Neural progenitor cell (in vitro differentiated cells): ENCODE measurements at regions not wholly inside any gene's neighbourhood (a gene's known extent, or its start where the extent isn't known, plus 50 kb on each side); places are given as distances from the start of the nearest gene placed in this dataset.

ENCODE experiments used
- DNase-seq: peaks from one replicate; pipeline ENCODE4 v3.0.0-alpha.2; 2016; ENCODE audit warnings: low spot score
- H2AFZ ChIP-seq: fragments of 200-600 bp; sonication (generic); replicated peaks from 2 replicates; pipeline ENCODE4 v1.6.1; 2016; ENCODE audit warnings: antibody characterized with exemption
- H3F3A ChIP-seq: fragments of 200-600 bp; sonication (generic); 2 replicates; pipeline ENCODE4 v1.6.1; 2016; ENCODE audit warnings: antibody characterized with exemption, low read depth
- H3K27ac ChIP-seq: fragments of 200-600 bp; sonication (generic); 2 replicates; pipeline ENCODE4 v1.5.1; 2016; ENCODE audit warnings: mild to moderate bottlenecking
- H3K27me3 ChIP-seq: fragments of 200-600 bp; sonication (generic); 2 replicates; pipeline ENCODE4 v1.6.1; 2016; ENCODE audit warnings: mild to moderate bottlenecking, moderate library complexity
- H3K36me3 ChIP-seq: fragments of 200-600 bp; sonication (generic); 2 replicates; pipeline ENCODE4 v1.5.1; 2016
- H3K4me1 ChIP-seq: fragments of 200-600 bp; sonication (generic); 2 replicates; pipeline ENCODE4 v1.6.1; 2016; ENCODE audit warnings: mixed run types
- H3K4me2 ChIP-seq: fragments of 200-600 bp; sonication (generic); 2 replicates; pipeline ENCODE4 v1.6.1; 2016
- H3K4me3 ChIP-seq: fragments of 200-600 bp; sonication (generic); 2 replicates; pipeline ENCODE4 v1.5.1; 2016
- H3K79me2 ChIP-seq: fragments of 200-600 bp; sonication (generic); 2 replicates; pipeline ENCODE4 v1.6.1; 2016; ENCODE audit warnings: low read depth
- H3K9ac ChIP-seq: fragments of 200-600 bp; sonication (generic); 2 replicates; pipeline ENCODE4 v1.6.1; 2016
- H3K9me3 ChIP-seq: fragments of 200-600 bp; sonication (generic); 2 replicates; pipeline ENCODE4 v1.5.1; 2016; ENCODE audit warnings: low read depth
- H4K20me1 ChIP-seq: fragments of 200-600 bp; sonication (generic); 2 replicates; pipeline ENCODE4 v1.6.1; 2016; ENCODE audit warnings: low read depth
- H3K27ac Mint-ChIP-seq: 3 replicates; pipeline ENCODE4 v1.8.0; 2021; ENCODE audit warnings: mixed read lengths
- H3K27me3 Mint-ChIP-seq: 2 replicates; pipeline ENCODE4 v1.8.0; 2022; ENCODE audit warnings: low read depth, mild to moderate bottlenecking, inconsistent platforms, moderate library complexity, mixed read lengths; ENCODE audit not compliant: insufficient read depth
- H3K36me3 Mint-ChIP-seq: 3 replicates; pipeline ENCODE4 v1.8.0; 2021; ENCODE audit warnings: mixed read lengths
- H3K4me1 Mint-ChIP-seq: 3 replicates; pipeline ENCODE4 v1.8.0; 2021; ENCODE audit warnings: mixed read lengths
- H3K4me3 Mint-ChIP-seq: 3 replicates; pipeline ENCODE4 v1.8.0; 2021; ENCODE audit warnings: mild to moderate bottlenecking, moderate library complexity, mixed read lengths
- H3K9me3 Mint-ChIP-seq: 3 replicates; pipeline ENCODE4 v1.8.0; 2020; ENCODE audit warnings: mixed read lengths
- EZH2 ChIP-seq: fragments of 200-600 bp; sonication (generic); IDR thresholded peaks from 2 replicates; pipeline ENCODE4 v1.6.1; 2017; ENCODE audit warnings: antibody characterized with exemption, mild to moderate bottlenecking, moderate library complexity
- EZH2phosphoT487 ChIP-seq: fragments of 200-600 bp; sonication (generic); IDR thresholded peaks from 2 replicates; pipeline ENCODE4 v1.6.1; 2017; ENCODE audit warnings: antibody characterized with exemption
- TF ChIP-seq, protein P1 (sequence below): fragments of 200-600 bp; sonication (generic); IDR thresholded peaks from 2 replicates; pipeline ENCODE4 v1.5.1; 2017; ENCODE audit warnings: antibody characterized with exemption, mild to moderate bottlenecking

DNA sequence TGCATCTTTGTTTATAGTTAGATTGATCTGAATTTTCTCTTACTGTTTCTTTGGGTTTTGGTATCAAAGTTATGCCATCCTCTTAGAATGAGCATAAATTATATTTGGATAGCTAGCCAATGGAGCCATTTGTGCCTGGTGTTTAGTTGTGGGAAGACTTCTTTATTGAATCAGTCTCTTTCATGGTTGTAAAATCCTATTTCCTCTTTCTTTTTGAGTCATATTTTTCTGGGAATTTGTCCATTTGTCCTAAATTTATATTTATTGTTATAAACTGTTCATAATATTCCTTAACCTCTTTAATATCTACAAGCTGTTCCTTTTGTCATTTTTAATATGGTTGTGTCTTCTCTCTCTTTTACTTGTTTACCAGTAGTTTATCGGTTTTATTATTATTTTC lies 462.5 kb downstream of the AEBP2 start:
- H3K4me3 ChIP-seq, result no peak overlapping the region
- Mint-ChIP-seq H3K4me1 (no peaks in the 10 kb centered on the region), H3K4me3 (no peak overlapping the region), H3K27me3 (no peaks in the 10 kb centered on the region), H3K36me3 (no peaks in the 10 kb centered on the region), H3K27ac (no peak overlapping the region), H3K9me3 (no peaks in the 10 kb centered on the region)
- TF ChIP-seq, protein P1, sequence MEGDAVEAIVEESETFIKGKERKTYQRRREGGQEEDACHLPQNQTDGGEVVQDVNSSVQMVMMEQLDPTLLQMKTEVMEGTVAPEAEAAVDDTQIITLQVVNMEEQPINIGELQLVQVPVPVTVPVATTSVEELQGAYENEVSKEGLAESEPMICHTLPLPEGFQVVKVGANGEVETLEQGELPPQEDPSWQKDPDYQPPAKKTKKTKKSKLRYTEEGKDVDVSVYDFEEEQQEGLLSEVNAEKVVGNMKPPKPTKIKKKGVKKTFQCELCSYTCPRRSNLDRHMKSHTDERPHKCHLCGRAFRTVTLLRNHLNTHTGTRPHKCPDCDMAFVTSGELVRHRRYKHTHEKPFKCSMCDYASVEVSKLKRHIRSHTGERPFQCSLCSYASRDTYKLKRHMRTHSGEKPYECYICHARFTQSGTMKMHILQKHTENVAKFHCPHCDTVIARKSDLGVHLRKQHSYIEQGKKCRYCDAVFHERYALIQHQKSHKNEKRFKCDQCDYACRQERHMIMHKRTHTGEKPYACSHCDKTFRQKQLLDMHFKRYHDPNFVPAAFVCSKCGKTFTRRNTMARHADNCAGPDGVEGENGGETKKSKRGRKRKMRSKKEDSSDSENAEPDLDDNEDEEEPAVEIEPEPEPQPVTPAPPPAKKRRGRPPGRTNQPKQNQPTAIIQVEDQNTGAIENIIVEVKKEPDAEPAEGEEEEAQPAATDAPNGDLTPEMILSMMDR, result no peak
- TF ChIP-seq EZH2phosphoT487 (no peak), EZH2 (no peak)
- H4K20me1 ChIP-seq, result no peaks in the 10 kb centered on the region
- H3F3A ChIP-seq, result no peaks in the 10 kb centered on the region
- H3K27me3 ChIP-seq, result no peaks in the 10 kb centered on the region
- H3K4me2 ChIP-seq, result no peak overlapping the region
- no peak overlapping the region for H3K27ac ChIP-seq
- no peak for DNase-seq
- H3K4me1 ChIP-seq, result no peaks in the 10 kb centered on the region
- no peaks in the 10 kb centered on the region for H3K36me3 ChIP-seq
- H3K79me2 ChIP-seq, result no peaks in the 10 kb centered on the region
- H3K9me3 ChIP-seq, result no peaks in the 10 kb centered on the region
- H3K9ac ChIP-seq, result no peak overlapping the region
- H2AFZ ChIP-seq, result no peak overlapping the region

DNA sequence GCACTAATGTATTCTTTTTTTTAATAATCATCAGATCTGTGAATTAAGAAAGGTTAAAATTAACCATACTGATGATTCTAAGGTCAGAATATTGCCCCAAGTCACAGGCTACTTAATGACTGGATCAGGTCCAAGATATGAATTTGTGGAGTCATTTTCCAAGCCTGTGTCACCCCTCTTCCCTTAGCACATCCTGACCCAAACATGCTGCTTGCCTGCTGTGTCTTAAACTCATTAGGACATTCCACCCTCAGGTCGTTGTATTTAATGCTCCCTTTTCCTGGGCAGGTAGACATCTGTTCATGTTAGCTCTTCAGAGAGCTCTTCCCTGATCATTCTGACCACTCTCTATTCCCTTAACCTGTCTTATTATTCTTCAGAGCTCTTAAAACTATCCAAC lies 463.5 kb upstream of the PDE3A start:
- Mint-ChIP-seq H3K4me3 (no peak overlapping the region), H3K27ac (no peak overlapping the region), H3K4me1 (no peaks in the 10 kb centered on the region), H3K27me3 (no peaks in the 10 kb centered on the region), H3K9me3 (no peaks in the 10 kb centered on the region), H3K36me3 (no peaks in the 10 kb centered on the region)
- Histone ChIP-seq H3F3A (no peaks in the 10 kb centered on the region), H3K4me2 (no peak overlapping the region), H3K4me3 (no peak overlapping the region), H3K9ac (no peak overlapping the region), H4K20me1 (no peaks in the 10 kb centered on the region), H3K36me3 (no peaks in the 10 kb centered on the region), H3K9me3 (no peaks in the 10 kb centered on the region), H3K27ac (no peak overlapping the region), H3K79me2 (no peaks in the 10 kb centered on the region), H3K4me1 (no peaks in the 10 kb centered on the region), H3K27me3 (no peaks in the 10 kb centered on the region), H2AFZ (no peak overlapping the region)
- no peak for DNase-seq
- no peak for TF ChIP-seq EZH2
- TF ChIP-seq EZH2phosphoT487, result no peak
- TF ChIP-seq, protein P1, result no peak

DNA sequence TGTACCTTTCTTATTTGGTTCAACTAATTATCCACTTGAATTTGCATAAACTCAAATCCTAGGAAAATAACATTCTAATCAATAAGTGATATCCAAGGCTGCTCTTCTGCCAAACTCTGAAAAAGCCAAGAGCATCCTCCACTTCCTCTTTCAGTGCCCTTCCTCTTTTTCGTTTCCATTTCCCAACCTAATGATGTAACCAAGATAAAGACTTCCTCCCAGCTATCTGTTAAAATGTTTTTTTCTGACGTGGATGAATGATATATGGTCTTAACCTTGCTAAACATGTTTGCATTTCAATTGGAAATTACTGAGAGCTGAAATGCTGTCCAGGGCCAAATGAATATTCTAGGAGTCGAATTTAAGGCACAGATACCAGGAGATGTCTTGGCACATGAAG lies 459.5 kb upstream of the PDE3A start:
- no peak overlapping the region for H3K9ac ChIP-seq
- no peak overlapping the region for H3K27ac Mint-ChIP-seq
- H3K27ac ChIP-seq, result no peak overlapping the region
- H3K4me1 Mint-ChIP-seq, result peaks cover 3% of the 10 kb centered on the region
- H3K4me3 Mint-ChIP-seq, result no peak overlapping the region
- H3K9me3 ChIP-seq, result no peaks in the 10 kb centered on the region
- H3K4me2 ChIP-seq, result no peak overlapping the region
- H4K20me1 ChIP-seq, result no peaks in the 10 kb centered on the region
- H3K4me3 ChIP-seq, result no peak overlapping the region
- H3K27me3 ChIP-seq, result no peaks in the 10 kb centered on the region
- H3K9me3 Mint-ChIP-seq, result no peaks in the 10 kb centered on the region
- no peaks in the 10 kb centered on the region for H3F3A ChIP-seq
- H3K79me2 ChIP-seq, result no peaks in the 10 kb centered on the region
- H2AFZ ChIP-seq, result no peak overlapping the region
- no peaks in the 10 kb centered on the region for H3K36me3 ChIP-seq
- TF ChIP-seq EZH2 (no peak), EZH2phosphoT487 (no peak)
- TF ChIP-seq, protein P1, result no peak
- no peak for DNase-seq
- no peaks in the 10 kb centered on the region for H3K36me3 Mint-ChIP-seq
- peaks cover 6% of the 10 kb centered on the region for H3K4me1 ChIP-seq
- H3K27me3 Mint-ChIP-seq, result no peaks in the 10 kb centered on the region

DNA sequence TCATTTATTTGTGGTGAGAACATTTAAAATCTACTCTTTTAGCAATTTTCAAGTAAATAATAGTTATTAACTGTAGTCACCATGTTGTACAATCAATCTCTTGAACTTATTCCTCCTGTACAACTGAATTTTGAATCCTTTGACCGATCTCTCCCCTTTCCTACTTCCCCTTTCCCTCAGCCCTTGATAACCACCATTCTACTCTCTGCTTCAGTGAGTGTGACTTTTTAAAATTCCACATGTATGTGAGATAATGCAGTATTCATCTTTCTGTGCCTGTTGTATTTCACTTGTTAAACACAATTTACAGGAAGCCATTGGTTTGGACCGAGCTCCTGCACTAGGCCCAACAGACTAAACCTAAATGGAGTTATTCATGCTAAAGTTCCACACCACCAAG lies 458.9 kb upstream of the PDE3A start:
- H3K27me3 Mint-ChIP-seq, result no peaks in the 10 kb centered on the region
- DNase-seq, result no peak
- peaks cover 4% of the 10 kb centered on the region for H3K4me1 Mint-ChIP-seq
- H3K4me3 Mint-ChIP-seq, result no peak overlapping the region
- Histone ChIP-seq H3K9me3 (no peaks in the 10 kb centered on the region), H4K20me1 (no peaks in the 10 kb centered on the region), H3K27me3 (no peaks in the 10 kb centered on the region), H3F3A (no peaks in the 10 kb centered on the region), H3K79me2 (no peaks in the 10 kb centered on the region), H3K4me3 (no peak overlapping the region), H3K27ac (no peak overlapping the region), H3K36me3 (no peaks in the 10 kb centered on the region), H3K4me1 (peaks cover 9% of the 10 kb centered on the region), H3K9ac (no peak overlapping the region), H3K4me2 (no peak overlapping the region), H2AFZ (no peak overlapping the region)
- H3K36me3 Mint-ChIP-seq, result no peaks in the 10 kb centered on the region
- no peaks in the 10 kb centered on the region for H3K9me3 Mint-ChIP-seq
- TF ChIP-seq EZH2 (no peak), EZH2phosphoT487 (no peak)
- TF ChIP-seq, protein P1, result no peak
- H3K27ac Mint-ChIP-seq, result no peak overlapping the region
